ELR (cell line): ENCODE measurements at regions not wholly inside any gene's neighbourhood (a gene's known extent, or its start where the extent isn't known, plus 50 kb on each side); places are given as distances from the start of the nearest gene placed in this dataset.
"Not testable (repeated sequence)": the region's sequence is repeated elsewhere in the genome, so short reads cannot be mapped to it uniquely, and the experiment has no call there.

ENCODE experiments used
- DNase-seq: peaks from one replicate; pipeline ENCODE4 v3.0.0-alpha.2; 2015; ENCODE audit warnings: low read depth

- DNase-seq = no peak
These were observed 81.4 kb upstream of the ACSL1 start for GRCh38 chr4:184907216-184907615.

GRCh38 chr4:184907810-184908209, 82.0 kb upstream of the ACSL1 start:
- no peak for DNase-seq

GRCh38 chr4:184911310-184911709, 85.5 kb upstream of the ACSL1 start:
- DNase-seq = peak; percentile 8

- DNase-seq = no peak
These were observed 87.8 kb upstream of the ACSL1 start for GRCh38 chr4:184913356-184914143.

- DNase-seq = not testable (repeated sequence)
These were observed 93.0 kb upstream of the ACSL1 start for GRCh38 chr4:184918799-184919198.

GRCh38 chr4:184921456-184921855, 95.7 kb upstream of the ACSL1 start:
- no peak for DNase-seq

- no peak for DNase-seq
These were observed 96.0 kb upstream of the HELT start for GRCh38 chr4:184922301-184922700.

- DNase-seq = no peak
These were observed 93.8 kb upstream of the HELT start for GRCh38 chr4:184924516-184924915.

- DNase-seq = no peak
These were observed 88.8 kb upstream of the HELT start for GRCh38 chr4:184929476-184929875.

GRCh38 chr4:184930026-184930425, 88.3 kb upstream of the HELT start:
- DNase-seq = no peak

- no peak for DNase-seq
These were observed 85.9 kb upstream of the HELT start for GRCh38 chr4:184932343-184932742.

- DNase-seq = no peak
These were observed 85.0 kb upstream of the HELT start for GRCh38 chr4:184933311-184933710.

GRCh38 chr4:184934184-184934583, 84.1 kb upstream of the HELT start:
- peak; percentile 2 for DNase-seq

GRCh38 chr4:184934961-184935360, 83.3 kb upstream of the HELT start:
- DNase-seq = no peak

GRCh38 chr4:184936071-184936470, 82.2 kb upstream of the HELT start:
- no peak for DNase-seq

GRCh38 chr4:184937030-184937710, 81.1 kb upstream of the HELT start:
- no peak for DNase-seq

- peak; percentile 6 for DNase-seq
These were observed 80.5 kb upstream of the HELT start for GRCh38 chr4:184937745-184938144.

GRCh38 chr4:184938871-184939270, 79.4 kb upstream of the HELT start:
- DNase-seq = no peak

- DNase-seq = no peak
These were observed 78.3 kb upstream of the HELT start for GRCh38 chr4:184939978-184940377.

- DNase-seq = no peak
These were observed 77.8 kb upstream of the HELT start for GRCh38 chr4:184940500-184940899.

GRCh38 chr4:184941671-184942418, 76.4 kb upstream of the HELT start:
- no peak for DNase-seq

- DNase-seq = no peak
These were observed 75.6 kb upstream of the HELT start for GRCh38 chr4:184942444-184943425.
